ENCODE measurements at regions not wholly inside any gene's neighbourhood (a gene's known extent, or its start where the extent isn't known, plus 50 kb on each side); places are given as distances from the start of the nearest gene placed in this dataset.
"Not testable (repeated sequence)": the region's sequence is repeated elsewhere in the genome, so short reads cannot be mapped to it uniquely, and the experiment has no call there.

DNA sequence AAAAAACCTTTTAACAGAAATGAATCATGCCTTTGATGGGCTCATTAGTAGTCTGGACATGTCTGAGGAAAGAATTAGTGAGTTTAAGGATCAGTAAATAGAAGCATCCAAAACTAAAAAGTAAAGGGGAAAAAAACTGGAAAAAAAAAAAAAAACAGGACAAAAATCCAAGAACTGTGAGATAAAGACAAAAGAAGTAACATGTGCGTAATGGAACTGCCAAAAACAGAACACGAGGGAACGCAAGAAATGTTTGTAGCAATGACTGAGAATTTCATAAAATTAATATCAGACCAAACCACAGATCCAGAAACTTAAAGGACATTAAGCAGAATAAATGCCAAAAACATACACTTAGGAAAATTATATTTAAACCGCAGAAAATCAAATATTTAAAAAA lies 77.4 kb downstream of the MS4A13 start:
- TF ChIP-seq, protein P1, sequence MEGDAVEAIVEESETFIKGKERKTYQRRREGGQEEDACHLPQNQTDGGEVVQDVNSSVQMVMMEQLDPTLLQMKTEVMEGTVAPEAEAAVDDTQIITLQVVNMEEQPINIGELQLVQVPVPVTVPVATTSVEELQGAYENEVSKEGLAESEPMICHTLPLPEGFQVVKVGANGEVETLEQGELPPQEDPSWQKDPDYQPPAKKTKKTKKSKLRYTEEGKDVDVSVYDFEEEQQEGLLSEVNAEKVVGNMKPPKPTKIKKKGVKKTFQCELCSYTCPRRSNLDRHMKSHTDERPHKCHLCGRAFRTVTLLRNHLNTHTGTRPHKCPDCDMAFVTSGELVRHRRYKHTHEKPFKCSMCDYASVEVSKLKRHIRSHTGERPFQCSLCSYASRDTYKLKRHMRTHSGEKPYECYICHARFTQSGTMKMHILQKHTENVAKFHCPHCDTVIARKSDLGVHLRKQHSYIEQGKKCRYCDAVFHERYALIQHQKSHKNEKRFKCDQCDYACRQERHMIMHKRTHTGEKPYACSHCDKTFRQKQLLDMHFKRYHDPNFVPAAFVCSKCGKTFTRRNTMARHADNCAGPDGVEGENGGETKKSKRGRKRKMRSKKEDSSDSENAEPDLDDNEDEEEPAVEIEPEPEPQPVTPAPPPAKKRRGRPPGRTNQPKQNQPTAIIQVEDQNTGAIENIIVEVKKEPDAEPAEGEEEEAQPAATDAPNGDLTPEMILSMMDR (IDR thresholded peaks at IDR 0.05; ENCODE audit: extremely low read depth, missing control alignments): no peak
- no peak for DNase-seq (ENCODE audit: low spot score)

- TF ChIP-seq, protein P1 (IDR thresholded peaks at IDR 0.05; ENCODE audit: extremely low read depth, missing control alignments): no peak
- DNase-seq (ENCODE audit: low spot score): no peak
Measured at GRCh38 chr11:60594998-60595642, 79.9 kb downstream of the MS4A13 start.

DNA sequence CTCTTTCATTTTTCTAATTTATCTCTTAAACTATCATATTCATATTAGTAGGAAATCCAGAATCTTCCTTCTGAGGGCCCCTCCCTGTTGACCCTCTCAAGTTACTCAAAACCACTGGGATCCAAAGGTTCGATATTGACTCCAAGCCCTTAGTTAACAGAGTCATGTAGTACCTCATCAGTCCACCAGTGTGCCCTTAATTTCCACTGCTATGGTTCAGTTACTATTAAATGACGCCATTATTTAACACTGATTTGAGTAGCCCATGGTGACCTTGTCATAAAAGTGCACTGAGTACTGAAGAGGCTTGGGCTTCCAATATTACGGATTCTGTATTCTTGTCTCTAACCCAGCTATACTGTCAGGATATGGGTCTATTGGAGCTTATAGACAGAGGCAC lies 91.9 kb upstream of the MS4A8 start:
- DNase-seq (ENCODE audit: low spot score): no peak
- TF ChIP-seq, protein P1 (IDR thresholded peaks at IDR 0.05; ENCODE audit: extremely low read depth, missing control alignments): no peak

DNA sequence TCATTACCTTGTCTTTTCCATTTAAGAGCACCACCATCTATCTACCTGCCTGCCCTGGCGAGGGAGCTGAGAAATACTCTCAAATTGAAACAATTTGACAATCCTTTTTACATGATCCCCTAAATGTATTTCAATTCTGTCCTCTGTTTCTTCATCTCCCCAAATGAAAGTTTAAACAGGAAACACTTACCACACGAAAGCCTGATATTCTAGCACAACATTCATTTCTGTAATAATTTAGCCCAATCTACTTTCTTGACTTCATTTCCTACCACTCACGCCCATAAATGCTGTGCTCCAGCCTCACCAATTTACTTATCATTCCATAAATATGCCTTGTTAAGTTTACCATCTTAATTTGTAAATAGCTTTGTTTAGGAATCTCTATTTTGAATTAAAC lies 89.8 kb upstream of the MS4A8 start:
- TF ChIP-seq, protein P1 (IDR thresholded peaks at IDR 0.05; ENCODE audit: extremely low read depth, missing control alignments): no peak
- no peak for DNase-seq (ENCODE audit: low spot score)

- DNase-seq (ENCODE audit: low spot score): no peak
- TF ChIP-seq, protein P1 (IDR thresholded peaks at IDR 0.05; ENCODE audit: extremely low read depth, missing control alignments): no peak
Measured at GRCh38 chr11:60610702-60611101, 88.7 kb upstream of the MS4A8 start.

DNA sequence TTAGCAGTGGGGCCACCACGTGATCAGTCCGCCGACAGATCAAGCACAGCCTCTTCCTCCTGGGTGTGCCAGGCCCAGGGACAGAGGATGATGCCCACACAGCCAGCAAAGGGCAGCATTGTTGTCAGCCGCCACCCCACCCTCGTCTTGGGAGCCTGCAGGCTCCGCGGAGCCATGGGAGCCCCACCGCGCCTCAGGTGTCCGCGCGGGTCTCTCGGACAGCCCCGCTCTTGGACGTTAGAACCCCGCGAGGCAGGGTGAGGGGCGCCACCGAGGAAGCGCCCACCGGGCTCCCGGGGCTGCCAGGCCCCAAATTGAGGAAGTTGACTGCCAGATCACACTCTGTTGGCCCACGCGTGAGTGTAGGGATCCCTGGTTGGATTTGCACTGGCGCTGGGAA lies 83.9 kb upstream of the MS4A8 start:
- DNase-seq (ENCODE audit: low spot score): no peak
- TF ChIP-seq, protein P1 (IDR thresholded peaks at IDR 0.05; ENCODE audit: extremely low read depth, missing control alignments): no peak

GRCh38 chr11:60621940-60622339 lies 77.5 kb upstream of the MS4A8 start:
- not testable (repeated sequence) for DNase-seq (ENCODE audit: low spot score)

DNA sequence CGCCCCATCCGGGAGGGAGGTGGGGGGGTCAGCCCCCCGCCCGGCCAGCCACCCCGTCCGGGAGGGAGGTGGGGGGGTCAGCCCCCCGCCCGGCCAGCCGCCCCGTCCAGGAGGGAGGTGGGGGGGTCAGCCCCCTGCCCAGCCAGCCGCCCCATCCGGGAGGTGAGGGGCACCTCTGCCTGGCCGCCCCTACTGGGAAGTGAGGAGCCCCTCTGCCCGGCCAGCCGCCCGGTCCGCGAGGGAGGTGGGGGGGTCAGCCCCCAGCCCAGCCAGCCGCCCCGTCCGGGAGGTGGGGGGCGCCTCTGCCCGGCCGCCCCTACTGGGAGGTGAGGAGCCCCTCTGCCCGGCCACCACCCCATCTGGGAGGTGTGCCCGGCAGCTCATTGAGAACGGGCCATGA lies 76.6 kb upstream of the MS4A8 start:
- not testable (repeated sequence) for DNase-seq (ENCODE audit: low spot score)

All from GM20000 (cell line).